SU-DHL-6 (cell line): ENCODE measurements at regions not wholly inside any gene's neighbourhood (a gene's known extent, or its start where the extent isn't known, plus 50 kb on each side); places are given as distances from the start of the nearest gene placed in this dataset.

ENCODE experiments used
- EZH2phosphoT487 ChIP-seq: fragments of 200-600 bp; sonication (generic), shearing (Covaris generic); conservative IDR thresholded peaks from 2 replicates; pipeline ENCODE4 v1.6.1; 2018; ENCODE audit warnings: mild to moderate bottlenecking, antibody characterized with exemption, low read length, moderate library complexity, mixed read lengths
- TF ChIP-seq, protein P1 (sequence below): fragments of 200-600 bp; sonication (generic); IDR thresholded peaks from one replicate; pipeline ENCODE4 v1.5.1; 2017; ENCODE audit warnings: antibody characterized with exemption, mild to moderate bottlenecking, low read length, moderate library complexity; ENCODE audit not compliant: insufficient read depth, poor library complexity, severe bottlenecking

DNA sequence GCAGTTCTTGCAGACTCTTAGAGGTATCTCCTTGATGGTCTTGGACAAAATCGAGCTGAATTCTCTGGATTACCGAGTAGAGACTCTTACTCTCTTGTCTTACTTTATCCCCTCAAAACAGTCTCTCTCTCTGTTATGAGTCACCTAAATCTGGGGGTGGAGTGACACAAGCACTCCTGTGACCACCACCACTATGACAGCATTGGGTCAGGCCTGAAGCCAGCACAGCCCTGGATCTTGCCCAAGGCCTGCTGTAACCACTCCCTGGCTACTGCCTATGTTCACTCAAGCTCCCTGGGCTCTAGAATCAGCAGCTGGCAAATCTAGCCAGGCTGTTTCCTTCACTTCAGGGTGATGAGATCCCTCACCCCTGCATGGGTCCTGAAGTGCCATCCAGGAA is 662.5 kb downstream of the LUZP2 start:
- TF ChIP-seq, protein P1, sequence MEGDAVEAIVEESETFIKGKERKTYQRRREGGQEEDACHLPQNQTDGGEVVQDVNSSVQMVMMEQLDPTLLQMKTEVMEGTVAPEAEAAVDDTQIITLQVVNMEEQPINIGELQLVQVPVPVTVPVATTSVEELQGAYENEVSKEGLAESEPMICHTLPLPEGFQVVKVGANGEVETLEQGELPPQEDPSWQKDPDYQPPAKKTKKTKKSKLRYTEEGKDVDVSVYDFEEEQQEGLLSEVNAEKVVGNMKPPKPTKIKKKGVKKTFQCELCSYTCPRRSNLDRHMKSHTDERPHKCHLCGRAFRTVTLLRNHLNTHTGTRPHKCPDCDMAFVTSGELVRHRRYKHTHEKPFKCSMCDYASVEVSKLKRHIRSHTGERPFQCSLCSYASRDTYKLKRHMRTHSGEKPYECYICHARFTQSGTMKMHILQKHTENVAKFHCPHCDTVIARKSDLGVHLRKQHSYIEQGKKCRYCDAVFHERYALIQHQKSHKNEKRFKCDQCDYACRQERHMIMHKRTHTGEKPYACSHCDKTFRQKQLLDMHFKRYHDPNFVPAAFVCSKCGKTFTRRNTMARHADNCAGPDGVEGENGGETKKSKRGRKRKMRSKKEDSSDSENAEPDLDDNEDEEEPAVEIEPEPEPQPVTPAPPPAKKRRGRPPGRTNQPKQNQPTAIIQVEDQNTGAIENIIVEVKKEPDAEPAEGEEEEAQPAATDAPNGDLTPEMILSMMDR, result no peak
- TF ChIP-seq EZH2phosphoT487, result no peak
